Choroid plexus epithelial cell (primary cell): ENCODE measurements at regions not wholly inside any gene's neighbourhood (a gene's known extent, or its start where the extent isn't known, plus 50 kb on each side); places are given as distances from the start of the nearest gene placed in this dataset.
A peak's percentile ranks its signal among the peaks of the same experiment; 100 is the strongest.

Experiments
- DNase-seq: peaks from one replicate; pipeline ENCODE4 v3.0.0-alpha.2; 2010; ENCODE audit warnings: low read depth
- H3K4me3 ChIP-seq: 2 replicates; pipeline ENCODE4 v1.5.1; 2011; ENCODE audit warnings: low read depth, mild to moderate bottlenecking, control low read depth, low read length, moderate library complexity
- CTCF ChIP-seq: conservative IDR thresholded peaks from 2 replicates; pipeline ENCODE4 v1.5.1; 2011; ENCODE audit warnings: low read depth, mild to moderate bottlenecking, control low read depth, inconsistent platforms, low read length, moderate library complexity

- DNase-seq, result peak; percentile 91
- H3K4me3 ChIP-seq, result no peak overlapping the region
- no peak for TF ChIP-seq CTCF
Measured at GRCh38 chr5:68730220-68730978, 363.4 kb upstream of the SLC30A5 start.

GRCh38 chr5:68730979-68731654 is 362.7 kb upstream of the SLC30A5 start:
- DNase-seq, result no peak
- no peak for TF ChIP-seq CTCF
- H3K4me3 ChIP-seq, result no peak overlapping the region

GRCh38 chr5:68732251-68732650 is 361.6 kb upstream of the SLC30A5 start:
- DNase-seq, result no peak
- no peak overlapping the region for H3K4me3 ChIP-seq
- no peak for TF ChIP-seq CTCF

- DNase-seq, result no peak
Measured at GRCh38 chr5:68734781-68735180, 359.0 kb upstream of the SLC30A5 start.

GRCh38 chr5:68738236-68738635 is 355.6 kb upstream of the SLC30A5 start:
- no peak for DNase-seq
- H3K4me3 ChIP-seq, result no peak overlapping the region
- TF ChIP-seq CTCF, result no peak

More at GRCh38 chr5:68734781-68735180, 359.0 kb upstream of the SLC30A5 start:
- no peak for TF ChIP-seq CTCF
- H3K4me3 ChIP-seq, result no peak overlapping the region

- H3K4me3 ChIP-seq, result no peak overlapping the region
- DNase-seq, result no peak
- no peak for TF ChIP-seq CTCF
Measured at GRCh38 chr5:68738841-68739240, 355.0 kb upstream of the SLC30A5 start.
